ENCODE measurements at regions not wholly inside any gene's neighbourhood (a gene's known extent, or its start where the extent isn't known, plus 50 kb on each side); places are given as distances from the start of the nearest gene placed in this dataset.

- no peaks in the 10 kb centered on the region for H3K9me3 ChIP-seq
- no peaks in the 10 kb centered on the region for H3K27me3 ChIP-seq
- H3K36me3 ChIP-seq, result no peaks in the 10 kb centered on the region
- no peak overlapping the region for H3K4me3 ChIP-seq
- no peak for DNase-seq
Measured at GRCh38 chr6:139436200-139436956, 61.9 kb upstream of the CITED2 start.

- no peaks in the 10 kb centered on the region for H3K9me3 ChIP-seq
- no peaks in the 10 kb centered on the region for H3K36me3 ChIP-seq
- H3K27me3 ChIP-seq, result no peaks in the 10 kb centered on the region
- no peak overlapping the region for H3K4me3 ChIP-seq
- DNase-seq, result no peak
Measured at GRCh38 chr6:139433631-139434419, 59.4 kb upstream of the CITED2 start.

- no peak overlapping the region for H3K4me3 ChIP-seq
- no peaks in the 10 kb centered on the region for H3K9me3 ChIP-seq
- H3K27me3 ChIP-seq, result no peaks in the 10 kb centered on the region
- H3K36me3 ChIP-seq, result no peaks in the 10 kb centered on the region
- no peak for DNase-seq
Measured at GRCh38 chr6:139431602-139431956, 57.1 kb upstream of the CITED2 start.

- Histone ChIP-seq H3K4me3 (no peak overlapping the region), H3K36me3 (no peaks in the 10 kb centered on the region), H3K9me3 (no peaks in the 10 kb centered on the region), H3K27me3 (no peaks in the 10 kb centered on the region)
- no peak for DNase-seq
Measured at GRCh38 chr6:139430899-139431601, 56.6 kb upstream of the CITED2 start.

GRCh38 chr6:139429580-139430145 is 55.2 kb upstream of the CITED2 start:
- Histone ChIP-seq H3K9me3 (no peaks in the 10 kb centered on the region), H3K4me3 (no peak overlapping the region), H3K36me3 (no peaks in the 10 kb centered on the region), H3K27me3 (no peaks in the 10 kb centered on the region)
- no peak for DNase-seq

- H3K36me3 ChIP-seq, result no peaks in the 10 kb centered on the region
- H3K9me3 ChIP-seq, result no peaks in the 10 kb centered on the region
- no peak overlapping the region for H3K4me3 ChIP-seq
- no peaks in the 10 kb centered on the region for H3K27me3 ChIP-seq
- DNase-seq, result no peak
Measured at GRCh38 chr6:139427199-139427598, 52.8 kb upstream of the CITED2 start.

- Histone ChIP-seq H3K9me3 (no peaks in the 10 kb centered on the region), H3K4me3 (no peak overlapping the region), H3K27me3 (no peaks in the 10 kb centered on the region), H3K36me3 (no peaks in the 10 kb centered on the region)
- no peak for DNase-seq
Measured at GRCh38 chr6:139426795-139427194, 52.3 kb upstream of the CITED2 start.

GRCh38 chr6:139425780-139426179 is 51.3 kb upstream of the CITED2 start:
- Histone ChIP-seq H3K4me3 (no peak overlapping the region), H3K9me3 (no peaks in the 10 kb centered on the region), H3K27me3 (no peaks in the 10 kb centered on the region), H3K36me3 (no peaks in the 10 kb centered on the region)
- DNase-seq, result no peak

GRCh38 chr6:139423971-139424667 is 49.7 kb upstream of the CITED2 start:
- Histone ChIP-seq H3K9me3 (no peaks in the 10 kb centered on the region), H3K36me3 (no peaks in the 10 kb centered on the region), H3K27me3 (no peaks in the 10 kb centered on the region), H3K4me3 (no peak overlapping the region)
- no peak for DNase-seq
